Peyer's patch (tissue), 4 donors: ENCODE measurements at regions not wholly inside any gene's neighbourhood (a gene's known extent, or its start where the extent isn't known, plus 50 kb on each side); places are given as distances from the start of the nearest gene placed in this dataset.

Experiments
- DNase-seq, 3 donors: peaks; one replicate each; pipeline ENCODE4 v3.0.0-alpha.2; 2017 to 2019
- H3K27ac ChIP-seq, 4 donors: fragments of 200-600 bp; sonication (generic); one replicate each; pipeline ENCODE4 v1.5.1; 2016 to 2019
- H3K27me3 ChIP-seq, 2 donors: fragments of 200-600 bp; sonication (generic); one replicate each; pipeline ENCODE4 v1.5.1; 2019
- H3K36me3 ChIP-seq, 3 donors: fragments of 200-600 bp; sonication (generic); one replicate each; pipeline ENCODE4 v1.5.1; 2016 to 2019
- H3K4me1 ChIP-seq, 4 donors: fragments of 200-600 bp; sonication (generic); one replicate each; pipeline ENCODE4 v1.5.1; 2016 to 2019
- H3K4me3 ChIP-seq, 4 donors: fragments of 200-600 bp; sonication (generic); 1 replicate in 3 of 4; 2 replicates in 1 of 4; pipeline ENCODE4 v1.5.1; 2016 to 2019; ENCODE audit warnings: mild to moderate bottlenecking in 1 of 4
- H3K9me3 ChIP-seq, 4 donors: fragments of 200-600 bp; sonication (generic); one replicate each; pipeline ENCODE4 v1.5.1; 2016 to 2019; ENCODE audit warnings: mild to moderate bottlenecking in 1 of 4
- POLR2A ChIP-seq, 2 donors: fragments of 450-650 bp; IDR thresholded peaks; one replicate each; pipeline ENCODE4 v1.5.1; 2017; ENCODE audit warnings: antibody characterized with exemption in 2 of 2, mild to moderate bottlenecking in 2 of 2, moderate library complexity in 2 of 2
- TF ChIP-seq, protein P1 (sequence below), 6 experiments: fragments of 450-650 bp in 4 of 6; fragments of 200-600 bp in 2 of 6; sonication (generic) in 1 of 6; IDR thresholded peaks; one replicate each; pipeline ENCODE4 v1.5.1; 2017 to 2019; ENCODE audit warnings: antibody characterized with exemption in 6 of 6, mild to moderate bottlenecking in 3 of 6, moderate library complexity in 1 of 6

DNA sequence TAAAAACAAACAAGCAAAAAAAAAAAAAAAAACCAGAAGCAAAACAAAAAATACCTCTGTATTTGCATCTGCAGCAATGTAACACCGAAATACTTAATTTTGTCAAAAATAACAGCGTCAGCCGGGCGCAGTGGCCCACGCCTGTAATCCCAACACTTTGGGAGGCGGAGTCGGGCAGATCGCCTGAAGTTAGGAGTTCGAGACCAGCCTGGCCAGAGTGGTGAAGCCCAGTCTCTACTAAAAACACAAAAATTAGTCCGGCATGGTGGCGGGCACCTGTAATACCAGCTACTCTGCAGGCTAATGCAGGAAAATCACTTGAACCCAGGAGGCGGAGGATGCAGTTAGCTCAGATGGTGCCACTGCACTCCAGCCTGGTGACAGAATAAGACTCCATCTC is 683.5 kb upstream of the CA10 start:
- H3K36me3 ChIP-seq, result no peaks in the 10 kb centered on the region
- no peaks in the 10 kb centered on the region for H3K4me1 ChIP-seq
- H3K27me3 ChIP-seq, result no peaks in the 10 kb centered on the region
- TF ChIP-seq, protein P1, sequence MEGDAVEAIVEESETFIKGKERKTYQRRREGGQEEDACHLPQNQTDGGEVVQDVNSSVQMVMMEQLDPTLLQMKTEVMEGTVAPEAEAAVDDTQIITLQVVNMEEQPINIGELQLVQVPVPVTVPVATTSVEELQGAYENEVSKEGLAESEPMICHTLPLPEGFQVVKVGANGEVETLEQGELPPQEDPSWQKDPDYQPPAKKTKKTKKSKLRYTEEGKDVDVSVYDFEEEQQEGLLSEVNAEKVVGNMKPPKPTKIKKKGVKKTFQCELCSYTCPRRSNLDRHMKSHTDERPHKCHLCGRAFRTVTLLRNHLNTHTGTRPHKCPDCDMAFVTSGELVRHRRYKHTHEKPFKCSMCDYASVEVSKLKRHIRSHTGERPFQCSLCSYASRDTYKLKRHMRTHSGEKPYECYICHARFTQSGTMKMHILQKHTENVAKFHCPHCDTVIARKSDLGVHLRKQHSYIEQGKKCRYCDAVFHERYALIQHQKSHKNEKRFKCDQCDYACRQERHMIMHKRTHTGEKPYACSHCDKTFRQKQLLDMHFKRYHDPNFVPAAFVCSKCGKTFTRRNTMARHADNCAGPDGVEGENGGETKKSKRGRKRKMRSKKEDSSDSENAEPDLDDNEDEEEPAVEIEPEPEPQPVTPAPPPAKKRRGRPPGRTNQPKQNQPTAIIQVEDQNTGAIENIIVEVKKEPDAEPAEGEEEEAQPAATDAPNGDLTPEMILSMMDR (IDR thresholded peaks at IDR 0.05), result no peak
- TF ChIP-seq POLR2A (IDR thresholded peaks at IDR 0.05), result no peak
- H3K27ac ChIP-seq, result no peak overlapping the region
- H3K4me3 ChIP-seq, result no peak overlapping the region
- no peaks in the 10 kb centered on the region for H3K9me3 ChIP-seq
- no peak for DNase-seq

DNA sequence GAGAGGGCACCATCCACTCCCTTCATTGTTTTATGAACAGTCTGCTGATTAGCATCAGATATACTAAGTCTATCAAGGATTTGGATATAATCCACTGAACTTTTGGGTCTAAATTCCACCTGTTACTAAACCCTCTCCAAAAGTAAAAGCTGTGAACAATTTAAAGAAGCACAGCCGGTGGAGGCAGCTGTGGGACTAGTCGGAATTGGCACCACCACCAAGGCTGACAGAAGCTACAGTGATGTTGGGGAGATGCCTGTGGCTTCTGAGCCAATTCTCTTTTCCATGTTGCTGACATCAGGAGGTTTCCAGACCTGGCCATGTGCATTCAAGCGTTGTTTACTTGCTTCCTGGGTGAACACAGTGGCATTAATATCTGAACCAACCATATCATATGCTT is 679.0 kb upstream of the CA10 start:
- Histone ChIP-seq H3K9me3 (no peaks in the 10 kb centered on the region), H3K27ac (no peak overlapping the region), H3K4me1 (no peaks in the 10 kb centered on the region), H3K36me3 (no peaks in the 10 kb centered on the region), H3K27me3 (no peaks in the 10 kb centered on the region), H3K4me3 (no peak overlapping the region)
- DNase-seq, result no peak
- TF ChIP-seq POLR2A (IDR thresholded peaks at IDR 0.05), result no peak
- TF ChIP-seq, protein P1 (IDR thresholded peaks at IDR 0.05), result no peak

DNA sequence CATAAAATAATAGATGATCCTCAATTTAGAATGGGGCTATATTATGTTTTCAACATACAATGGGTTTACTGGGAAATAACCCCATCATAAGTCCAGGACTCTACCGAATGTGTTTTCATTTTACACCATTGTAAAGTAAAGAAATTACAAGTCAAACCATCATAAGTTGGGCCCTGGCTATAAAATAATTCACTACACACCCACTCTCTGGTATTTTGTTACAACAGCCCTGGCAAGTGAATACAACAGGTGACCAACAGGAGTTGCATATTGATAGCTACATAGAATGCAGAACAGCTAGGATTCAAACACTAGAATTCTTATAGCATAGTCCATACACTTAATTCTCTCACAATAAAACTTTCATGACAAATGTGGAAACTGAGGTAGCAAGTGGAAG is 673.0 kb upstream of the CA10 start:
- DNase-seq, result no peak
- TF ChIP-seq POLR2A (IDR thresholded peaks at IDR 0.05), result no peak
- TF ChIP-seq, protein P1 (IDR thresholded peaks at IDR 0.05), result no peak
- no peak overlapping the region for H3K4me3 ChIP-seq
- no peaks in the 10 kb centered on the region for H3K4me1 ChIP-seq
- H3K9me3 ChIP-seq, result no peaks in the 10 kb centered on the region
- H3K36me3 ChIP-seq, result no peaks in the 10 kb centered on the region
- H3K27me3 ChIP-seq, result no peaks in the 10 kb centered on the region
- H3K27ac ChIP-seq, result no peak overlapping the region

DNA sequence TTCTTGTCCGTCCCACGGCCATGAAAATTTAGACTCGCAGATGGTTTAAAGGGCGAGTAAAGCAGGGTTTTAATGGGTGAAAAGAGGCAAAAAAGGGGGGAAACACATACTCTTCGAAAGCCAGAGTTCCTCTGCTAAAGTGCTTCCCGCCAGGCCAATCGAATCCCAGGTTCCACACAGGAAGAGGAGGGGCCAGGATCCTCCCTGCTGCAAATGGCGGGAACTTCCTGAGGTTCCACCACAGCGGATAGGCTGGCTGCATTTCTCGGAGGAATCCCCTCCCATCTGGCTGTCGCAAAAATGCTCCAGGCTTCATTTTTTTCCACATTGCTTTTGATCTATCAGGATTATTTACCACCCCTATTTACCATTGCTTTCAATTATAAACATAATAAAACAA is 670.1 kb upstream of the CA10 start:
- TF ChIP-seq, protein P1 (IDR thresholded peaks at IDR 0.05), result no peak
- TF ChIP-seq POLR2A (IDR thresholded peaks at IDR 0.05), result no peak
- Histone ChIP-seq H3K4me1 (no peaks in the 10 kb centered on the region), H3K27ac (no peak overlapping the region), H3K36me3 (no peaks in the 10 kb centered on the region), H3K27me3 (no peaks in the 10 kb centered on the region), H3K4me3 (no peak overlapping the region), H3K9me3 (no peaks in the 10 kb centered on the region)
- DNase-seq, result no peak

DNA sequence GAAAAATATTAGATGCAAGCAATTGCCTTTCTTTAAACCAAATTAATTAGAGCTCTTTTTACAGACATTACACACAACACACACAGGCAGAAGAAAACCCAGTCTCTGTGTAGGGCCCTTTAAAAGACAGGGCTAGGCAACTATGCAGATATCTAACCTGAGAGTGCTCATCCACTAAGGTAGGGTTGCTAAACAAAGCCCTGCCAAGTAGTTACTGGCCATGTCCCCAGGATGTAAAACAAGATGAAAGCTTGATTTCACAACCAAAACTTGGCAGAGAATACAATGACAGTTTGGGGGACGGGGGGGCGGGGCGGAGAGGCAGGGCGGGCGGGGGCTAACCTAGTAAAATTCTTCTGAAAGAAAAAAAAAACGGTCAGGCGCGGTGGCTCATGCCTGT is 669.0 kb upstream of the CA10 start:
- TF ChIP-seq, protein P1 (IDR thresholded peaks at IDR 0.05), result no peak
- TF ChIP-seq POLR2A (IDR thresholded peaks at IDR 0.05), result no peak
- H3K27ac ChIP-seq, result no peak overlapping the region

DNA sequence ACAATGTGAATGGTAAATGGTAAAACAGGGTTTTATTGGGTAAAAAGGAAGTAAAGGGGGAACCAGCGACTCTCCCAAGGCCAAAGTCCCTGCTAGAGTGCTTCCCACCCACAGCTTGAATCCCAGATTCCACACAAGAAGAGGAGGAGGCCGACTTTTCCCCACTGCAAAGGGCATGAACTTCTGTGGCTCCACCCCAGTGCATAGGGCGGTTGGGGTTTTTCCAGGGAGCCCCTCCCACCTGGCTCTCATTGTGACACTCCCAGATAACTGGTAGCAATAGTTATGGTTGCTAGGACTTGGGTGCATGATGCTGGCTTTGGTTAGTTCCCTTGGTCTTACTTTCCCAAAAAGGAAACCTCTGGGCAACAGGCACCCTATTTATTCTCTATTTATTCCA is 666.0 kb upstream of the CA10 start:
- H3K27ac ChIP-seq, result no peak overlapping the region
- no peaks in the 10 kb centered on the region for H3K9me3 ChIP-seq
- H3K4me1 ChIP-seq, result no peaks in the 10 kb centered on the region
- peak in 1 of 3 donors; percentile 56 for DNase-seq
- H3K27me3 ChIP-seq, result no peaks in the 10 kb centered on the region
- no peaks in the 10 kb centered on the region for H3K36me3 ChIP-seq
- no peak overlapping the region for H3K4me3 ChIP-seq
- TF ChIP-seq, protein P1 (IDR thresholded peaks at IDR 0.05), result no peak
- TF ChIP-seq POLR2A (IDR thresholded peaks at IDR 0.05), result no peak

More for the DNA sequence above, 669.0 kb upstream of the CA10 start:
- Histone ChIP-seq H3K4me1 (no peaks in the 10 kb centered on the region), H3K36me3 (no peaks in the 10 kb centered on the region), H3K4me3 (no peak overlapping the region), H3K27me3 (no peaks in the 10 kb centered on the region), H3K9me3 (no peaks in the 10 kb centered on the region)
- DNase-seq, result no peak
